ENCODE measurements at regions not wholly inside any gene's neighbourhood (a gene's known extent, or its start where the extent isn't known, plus 50 kb on each side); places are given as distances from the start of the nearest gene placed in this dataset.

DNA sequence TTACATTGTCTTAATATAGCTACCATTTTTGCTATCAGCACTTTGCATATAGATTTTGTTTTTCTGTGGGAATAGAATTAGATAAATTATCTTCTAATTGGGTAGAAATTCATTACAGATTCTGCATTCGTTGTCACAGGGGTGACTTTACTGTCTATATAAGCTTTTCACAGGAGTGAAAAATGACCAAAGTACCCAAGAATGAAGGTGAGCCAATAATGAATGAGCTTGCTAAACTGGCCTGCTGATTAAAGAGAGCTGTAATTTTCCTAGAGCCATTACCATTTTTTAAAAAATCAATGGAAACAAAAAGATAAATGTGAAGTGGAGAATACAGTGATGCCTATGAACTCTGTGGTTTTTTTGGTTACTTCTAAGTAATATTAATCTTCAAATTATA, 504.6 kb downstream of the RPL10L start (continued):
- TF ChIP-seq CTBP2 (IDR thresholded peaks at IDR 0.05; ENCODE audit: borderline replicate concordance, insufficient read depth, insufficient read length, low read length) (no peak), NANOG (IDR thresholded peaks at IDR 0.05; ENCODE audit: insufficient read depth, low read depth, low read length, poor library complexity, severe bottlenecking) (no peak), CBX8 (IDR thresholded peaks at IDR 0.05; ENCODE audit: borderline replicate concordance, low read depth, low read length) (no peak), SP4 (IDR thresholded peaks at IDR 0.05; ENCODE audit: low read length) (no peak), CEBPB (IDR thresholded peaks at IDR 0.05; ENCODE audit: low read depth, low read length) (no peak), SAP30 (IDR thresholded peaks at IDR 0.05; ENCODE audit: insufficient read depth, insufficient replicate concordance, low read length) (no peak)

Measured in H1 (cell line).